Caco-2 (cell line): ENCODE measurements at regions not wholly inside any gene's neighbourhood (a gene's known extent, or its start where the extent isn't known, plus 50 kb on each side); places are given as distances from the start of the nearest gene placed in this dataset.

Experiments used
- BruUV-seq: library from RNA; stranded (reverse); fragments of 400-500 nt; replicated peaks from 2 replicates; lab custom pipeline; 2021; lab: Mats Ljungman, UMichigan
- CTCF ChIA-PET: fragments of 300-600 bp; sonication (Branson Sonifier 250); formaldehyde crosslinking; loops from one replicate; lab custom pipeline; 2022; ENCODE audit warnings: antibody characterized with exemption; lab: Charles Lee
- POLR2A ChIA-PET: fragments of 300-600 bp; sonication (Branson Sonifier 250); formaldehyde crosslinking; loops from one replicate; lab custom pipeline; 2022; ENCODE audit warnings: antibody characterized with exemption; lab: Charles Lee
- DNase-seq, 2 experiments: peaks; one replicate each; pipeline versions ENCODE4 v3.0.0 to v3.0.0-alpha.2; 2020 to 2022
- H3K27me3 ChIP-seq: replicated peaks from 2 replicates; pipeline ENCODE4 v1.6.0; 2011; ENCODE audit warnings: low read length; ENCODE audit not compliant: control insufficient read depth, insufficient read depth
- H3K36me3 ChIP-seq: 2 replicates; pipeline ENCODE4 v1.5.1; 2011; ENCODE audit warnings: low read length; ENCODE audit not compliant: control insufficient read depth, insufficient read depth
- H3K4me1 ChIP-seq: fragments of 250-450 bp; sonication (Bioruptor Pico); 2 replicates; pipeline ENCODE4 v1.5.1; 2020; ENCODE audit warnings: mild to moderate bottlenecking
- H3K4me3 ChIP-seq: 2 replicates; pipeline ENCODE4 v1.5.1; 2011; ENCODE audit warnings: low read depth, mild to moderate bottlenecking, control low read depth, low read length
- H3K9me3 ChIP-seq: fragments of 250-450 bp; sonication (Bioruptor Pico); 2 replicates; pipeline ENCODE4 v1.5.1; 2020; ENCODE audit warnings: mild to moderate bottlenecking, moderate library complexity
- H3K27ac Mint-ChIP-seq: one replicate; pipeline ENCODE4 v1.8.0; 2022; ENCODE audit warnings: mixed read lengths; ENCODE audit not compliant: unreplicated experiment
- H3K27me3 Mint-ChIP-seq: one replicate; pipeline ENCODE4 v1.8.0; 2022; ENCODE audit warnings: mixed read lengths; ENCODE audit not compliant: insufficient read depth, unreplicated experiment
- H3K36me3 Mint-ChIP-seq: one replicate; pipeline ENCODE4 v1.8.0; 2022; ENCODE audit warnings: mild to moderate bottlenecking, mixed read lengths; ENCODE audit not compliant: insufficient read depth, unreplicated experiment
- H3K4me1 Mint-ChIP-seq: one replicate; pipeline ENCODE4 v1.8.0; 2022; ENCODE audit warnings: low read depth, mixed read lengths; ENCODE audit not compliant: unreplicated experiment
- H3K4me3 Mint-ChIP-seq: one replicate; pipeline ENCODE4 v1.8.0; 2022; ENCODE audit warnings: mild to moderate bottlenecking, moderate library complexity, mixed read lengths; ENCODE audit not compliant: unreplicated experiment
- H3K9me3 Mint-ChIP-seq: one replicate; pipeline ENCODE4 v1.8.0; 2022; ENCODE audit warnings: mixed read lengths; ENCODE audit not compliant: unreplicated experiment
- intact Hi-C: fragments of 100-400 bp; cut with micrococcal nuclease; formaldehyde crosslinking; loops from one replicate; pipeline ENCODE4 v1.10.0; 2022; ENCODE audit not compliant: unreplicated experiment
- TF ChIP-seq, protein P1 (sequence below), 2 experiments: fragments of 200-600 bp in 1 of 2; IDR thresholded peaks; 1 replicate in 1 of 2; 2 replicates in 1 of 2; pipeline versions ENCODE4 v1.5.1 to v1.8.0; 2011 to 2022; ENCODE audit warnings: antibody characterized with exemption in 1 of 2, control low read depth in 1 of 2, inconsistent platforms in 1 of 2, low read depth in 1 of 2, low read length in 1 of 2, mild to moderate bottlenecking in 1 of 2, moderate library complexity in 1 of 2; ENCODE audit not compliant: insufficient read depth in 1 of 2, severe bottlenecking in 1 of 2, unreplicated experiment in 1 of 2

DNA sequence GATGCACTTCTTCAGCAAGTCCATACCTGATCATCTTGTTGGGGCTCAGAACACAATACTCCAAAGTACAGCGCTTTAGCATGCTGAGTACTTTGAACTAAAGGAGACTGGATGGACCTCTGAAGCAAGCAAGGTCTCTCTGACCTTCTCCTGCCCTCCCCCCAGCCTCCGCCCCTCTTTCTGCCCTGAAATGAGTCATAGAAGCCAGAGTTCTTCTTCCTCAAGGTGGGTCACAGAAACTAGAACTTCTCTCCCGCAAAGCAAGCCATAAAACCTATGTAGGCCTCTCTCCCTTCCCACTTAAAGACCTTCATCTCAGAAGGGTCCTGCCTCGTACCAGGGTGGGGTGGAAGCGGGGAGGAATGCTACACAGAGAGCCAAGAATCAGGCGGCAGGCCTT lies 230.5 kb upstream of the PROK2 start:
- Histone ChIP-seq H3K4me1 (peaks cover 8% of the 10 kb centered on the region), H3K9me3 (no peaks in the 10 kb centered on the region), H3K36me3 (no peaks in the 10 kb centered on the region), H3K27me3 (no peaks in the 10 kb centered on the region), H3K4me3 (no peak overlapping the region)
- Mint-ChIP-seq H3K36me3 (no peaks in the 10 kb centered on the region), H3K4me1 (peaks cover 13% of the 10 kb centered on the region), H3K4me3 (no peak overlapping the region), H3K27ac (no peak overlapping the region), H3K9me3 (no peaks in the 10 kb centered on the region), H3K27me3 (no peaks in the 10 kb centered on the region)
- intact Hi-C loops, result no loop called here
- ChIA-PET CTCF (no interaction called here), POLR2A (no interaction called here)
- no TSS peak for BruUV-seq
- DNase-seq, result no peak
- TF ChIP-seq, protein P1, sequence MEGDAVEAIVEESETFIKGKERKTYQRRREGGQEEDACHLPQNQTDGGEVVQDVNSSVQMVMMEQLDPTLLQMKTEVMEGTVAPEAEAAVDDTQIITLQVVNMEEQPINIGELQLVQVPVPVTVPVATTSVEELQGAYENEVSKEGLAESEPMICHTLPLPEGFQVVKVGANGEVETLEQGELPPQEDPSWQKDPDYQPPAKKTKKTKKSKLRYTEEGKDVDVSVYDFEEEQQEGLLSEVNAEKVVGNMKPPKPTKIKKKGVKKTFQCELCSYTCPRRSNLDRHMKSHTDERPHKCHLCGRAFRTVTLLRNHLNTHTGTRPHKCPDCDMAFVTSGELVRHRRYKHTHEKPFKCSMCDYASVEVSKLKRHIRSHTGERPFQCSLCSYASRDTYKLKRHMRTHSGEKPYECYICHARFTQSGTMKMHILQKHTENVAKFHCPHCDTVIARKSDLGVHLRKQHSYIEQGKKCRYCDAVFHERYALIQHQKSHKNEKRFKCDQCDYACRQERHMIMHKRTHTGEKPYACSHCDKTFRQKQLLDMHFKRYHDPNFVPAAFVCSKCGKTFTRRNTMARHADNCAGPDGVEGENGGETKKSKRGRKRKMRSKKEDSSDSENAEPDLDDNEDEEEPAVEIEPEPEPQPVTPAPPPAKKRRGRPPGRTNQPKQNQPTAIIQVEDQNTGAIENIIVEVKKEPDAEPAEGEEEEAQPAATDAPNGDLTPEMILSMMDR (IDR thresholded peaks at IDR 0.05; ENCODE audit: insufficient read depth in 1 of 2, low read depth in 1 of 2, low read length in 1 of 2, severe bottlenecking in 1 of 2, unreplicated experiment in 1 of 2), result no peak

DNA sequence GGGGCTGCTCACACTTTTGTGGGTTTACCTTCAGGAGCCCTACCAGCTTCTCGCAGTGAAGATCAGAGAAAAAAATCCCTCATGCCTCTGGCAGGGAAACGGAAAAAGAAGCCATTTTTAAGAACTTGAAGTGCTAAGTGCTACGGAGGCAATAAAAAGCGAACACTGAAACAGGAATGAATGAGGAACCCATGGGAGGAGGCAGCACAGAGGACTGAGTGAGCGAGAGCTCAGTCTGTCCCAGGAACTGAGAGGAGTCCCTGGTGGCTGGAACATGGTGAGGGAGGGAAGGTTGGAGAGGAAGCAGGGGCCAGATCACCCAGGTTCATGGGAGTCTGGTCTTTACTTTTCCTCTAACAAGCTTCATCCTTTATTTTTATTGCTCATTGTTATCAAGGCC lies 228.1 kb upstream of the PROK2 start:
- peaks cover 5% of the 10 kb centered on the region; the same call in 1 of the 2 replicates for H3K4me1 ChIP-seq
- TF ChIP-seq, protein P1 (IDR thresholded peaks at IDR 0.05; ENCODE audit: insufficient read depth in 1 of 2, low read depth in 1 of 2, low read length in 1 of 2, severe bottlenecking in 1 of 2, unreplicated experiment in 1 of 2), result no peak
- Mint-ChIP-seq H3K36me3 (no peaks in the 10 kb centered on the region), H3K27me3 (peaks cover 2% of the 10 kb centered on the region), H3K9me3 (no peaks in the 10 kb centered on the region), H3K27ac (no peak overlapping the region), H3K4me1 (peaks cover 5% of the 10 kb centered on the region), H3K4me3 (no peak overlapping the region)
- intact Hi-C loops, result no loop called here
- H3K27me3 ChIP-seq, result no peaks in the 10 kb centered on the region
- POLR2A ChIA-PET, result interaction anchor here (0.6 kb wide), 1 partner anchor 86 kb away, joined by 4 read pairs; no protein-coding TSS in a partner anchor
- no peaks in the 10 kb centered on the region for H3K36me3 ChIP-seq
- BruUV-seq, result no TSS peak
- CTCF ChIA-PET, result no interaction called here
- H3K4me3 ChIP-seq, result no peak overlapping the region
- H3K9me3 ChIP-seq, result no peaks in the 10 kb centered on the region
- no peak for DNase-seq

DNA sequence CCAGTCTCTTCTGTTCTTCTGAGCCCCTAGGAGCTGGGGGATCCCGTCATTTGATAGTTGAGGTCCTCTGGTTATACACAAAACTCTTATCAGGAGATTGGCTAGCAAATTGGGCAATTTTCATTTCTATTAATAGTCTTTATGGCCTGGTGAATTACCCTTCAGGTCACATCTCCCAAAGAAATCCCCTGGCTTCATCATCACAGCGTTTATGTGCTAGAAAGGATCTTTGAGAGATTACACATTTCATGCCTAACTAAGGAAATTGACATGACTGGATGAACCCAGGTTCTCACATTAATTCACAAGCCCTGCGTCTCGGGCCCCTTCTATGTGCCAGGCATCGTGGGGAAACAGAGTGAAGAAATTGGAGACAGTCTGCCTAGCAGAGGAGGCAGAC lies 227.4 kb upstream of the PROK2 start:
- Mint-ChIP-seq H3K4me3 (no peak overlapping the region), H3K9me3 (no peaks in the 10 kb centered on the region), H3K27ac (no peak overlapping the region), H3K36me3 (no peaks in the 10 kb centered on the region), H3K27me3 (peaks cover 2% of the 10 kb centered on the region), H3K4me1 (no peaks in the 10 kb centered on the region)
- DNase-seq, result no peak
- POLR2A ChIA-PET, result no interaction called here
- BruUV-seq, result no TSS peak
- Histone ChIP-seq H3K36me3 (no peaks in the 10 kb centered on the region), H3K4me3 (no peak overlapping the region), H3K9me3 (no peaks in the 10 kb centered on the region), H3K27me3 (no peaks in the 10 kb centered on the region), H3K4me1 (no peaks in the 10 kb centered on the region)
- intact Hi-C loops, result no loop called here
- CTCF ChIA-PET, result no interaction called here
- TF ChIP-seq, protein P1 (IDR thresholded peaks at IDR 0.05; ENCODE audit: insufficient read depth in 1 of 2, low read depth in 1 of 2, low read length in 1 of 2, severe bottlenecking in 1 of 2, unreplicated experiment in 1 of 2), result no peak
